GM04503 (cell line): ENCODE measurements at regions not wholly inside any gene's neighbourhood (a gene's known extent, or its start where the extent isn't known, plus 50 kb on each side); places are given as distances from the start of the nearest gene placed in this dataset.

ENCODE experiments used
- DNase-seq: peaks from one replicate; pipeline ENCODE4 v3.0.0-alpha.2; 2012; ENCODE audit warnings: low read depth

- DNase-seq: no peak
Measured at GRCh38 chr5:174374206-174374605, 328.7 kb downstream of the NSG2 start.

GRCh38 chr5:174376056-174376455, 330.6 kb downstream of the NSG2 start:
- DNase-seq: no peak

- DNase-seq: no peak
Measured at GRCh38 chr5:174376726-174377373, 331.3 kb downstream of the NSG2 start.

GRCh38 chr5:174378121-174378874, 332.8 kb downstream of the NSG2 start:
- DNase-seq: no peak

GRCh38 chr5:174380311-174380710, 334.8 kb downstream of the NSG2 start:
- no peak for DNase-seq

GRCh38 chr5:174381241-174381640, 335.7 kb downstream of the NSG2 start:
- DNase-seq: no peak

- DNase-seq: no peak
Measured at GRCh38 chr5:174383210-174384167, 338.0 kb downstream of the NSG2 start.

GRCh38 chr5:174384509-174384947, 339.0 kb downstream of the NSG2 start:
- no peak for DNase-seq

GRCh38 chr5:174386306-174386705, 338.1 kb upstream of the MSX2 start:
- no peak for DNase-seq

- DNase-seq: no peak
Measured at GRCh38 chr5:174386846-174387245, 337.5 kb upstream of the MSX2 start.

- no peak for DNase-seq
Measured at GRCh38 chr5:174387448-174387847, 336.9 kb upstream of the MSX2 start.

GRCh38 chr5:174392892-174393291, 331.5 kb upstream of the MSX2 start:
- no peak for DNase-seq

GRCh38 chr5:174396541-174396940, 327.8 kb upstream of the MSX2 start:
- DNase-seq: no peak

GRCh38 chr5:174397206-174397605, 327.2 kb upstream of the MSX2 start:
- no peak for DNase-seq

- no peak for DNase-seq
Measured at GRCh38 chr5:174398171-174398570, 326.2 kb upstream of the MSX2 start.

GRCh38 chr5:174399411-174399810, 325.0 kb upstream of the MSX2 start:
- no peak for DNase-seq

- no peak for DNase-seq
Measured at GRCh38 chr5:174400461-174400860, 323.9 kb upstream of the MSX2 start.

GRCh38 chr5:174401793-174402192, 322.6 kb upstream of the MSX2 start:
- DNase-seq: no peak

- DNase-seq: no peak
Measured at GRCh38 chr5:174402222-174402812, 322.1 kb upstream of the MSX2 start.

- no peak for DNase-seq
Measured at GRCh38 chr5:174404848-174405247, 319.5 kb upstream of the MSX2 start.

GRCh38 chr5:174409070-174409469, 315.3 kb upstream of the MSX2 start:
- no peak for DNase-seq

GRCh38 chr5:174409971-174410370, 314.4 kb upstream of the MSX2 start:
- no peak for DNase-seq
